Omental fat pad (tissue), 3 donors: ENCODE measurements at regions not wholly inside any gene's neighbourhood (a gene's known extent, or its start where the extent isn't known, plus 50 kb on each side); places are given as distances from the start of the nearest gene placed in this dataset.

ENCODE experiments used
- ATAC-seq: fragments of 150-250 bp; one replicate; pipeline ENCODE4 v1.9.1; 2016; ENCODE audit warnings: mild to moderate bottlenecking, moderate library complexity; ENCODE audit not compliant: low FRiP score
- DNase-seq: peaks from one replicate; pipeline ENCODE4 v3.0.0-alpha.2; 2019; ENCODE audit warnings: low spot score
- CTCF ChIP-seq, 3 donors: fragments of 450-650 bp; IDR thresholded peaks; one replicate each; pipeline ENCODE4 v1.5.1; 2016 to 2017; ENCODE audit warnings: antibody characterized with exemption in 3 of 3, mild to moderate bottlenecking in 3 of 3, moderate library complexity in 2 of 3

GRCh38 chr2:162968306-162968705, 129.7 kb upstream of the KCNH7 start:
- no peak for ATAC-seq
- DNase-seq, result no peak
- no peak for TF ChIP-seq CTCF (IDR thresholded peaks at IDR 0.05)

DNA sequence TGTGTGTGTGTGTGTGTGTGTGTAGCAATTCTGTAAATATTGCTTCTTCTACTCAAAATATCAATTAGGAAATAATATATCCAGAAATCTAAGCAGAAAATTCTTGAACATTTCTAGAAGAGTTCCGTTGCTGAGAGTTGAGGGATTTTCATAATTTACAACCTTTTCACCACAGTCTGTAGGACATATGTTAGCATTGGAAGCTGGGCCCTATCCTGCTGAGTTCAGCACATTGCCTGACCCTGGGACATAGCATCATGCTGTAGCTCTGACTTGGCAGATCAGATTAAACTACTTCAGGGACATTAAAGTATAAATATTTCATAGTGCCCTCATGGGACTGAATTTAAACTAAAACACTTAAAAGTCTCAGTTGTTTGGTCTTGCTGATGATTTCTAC, 129.2 kb upstream of the KCNH7 start:
- ATAC-seq (no peak), DNase-seq (no peak)
- TF ChIP-seq CTCF (IDR thresholded peaks at IDR 0.05), result no peak

DNA sequence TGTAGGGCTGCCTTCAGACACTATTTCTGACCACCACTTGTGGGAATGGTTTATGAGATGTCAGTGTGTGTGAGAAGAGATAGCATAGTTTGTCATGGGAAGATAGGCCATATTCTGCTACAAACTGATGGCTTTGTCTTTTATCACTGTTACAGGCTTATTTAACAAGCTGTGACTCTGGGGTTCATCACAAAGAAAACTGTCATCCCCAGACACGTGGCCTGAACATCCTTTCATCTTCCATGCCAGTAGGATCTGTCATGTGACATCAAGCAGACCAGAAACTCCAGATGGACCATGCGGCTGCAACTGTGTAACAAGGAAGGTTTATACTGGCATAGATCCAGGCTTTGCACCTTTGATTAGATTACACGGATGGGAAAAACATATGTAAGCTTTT, 128.6 kb upstream of the KCNH7 start:
- DNase-seq, result no peak
- ATAC-seq, result no peak
- no peak for TF ChIP-seq CTCF (IDR thresholded peaks at IDR 0.05)

DNA sequence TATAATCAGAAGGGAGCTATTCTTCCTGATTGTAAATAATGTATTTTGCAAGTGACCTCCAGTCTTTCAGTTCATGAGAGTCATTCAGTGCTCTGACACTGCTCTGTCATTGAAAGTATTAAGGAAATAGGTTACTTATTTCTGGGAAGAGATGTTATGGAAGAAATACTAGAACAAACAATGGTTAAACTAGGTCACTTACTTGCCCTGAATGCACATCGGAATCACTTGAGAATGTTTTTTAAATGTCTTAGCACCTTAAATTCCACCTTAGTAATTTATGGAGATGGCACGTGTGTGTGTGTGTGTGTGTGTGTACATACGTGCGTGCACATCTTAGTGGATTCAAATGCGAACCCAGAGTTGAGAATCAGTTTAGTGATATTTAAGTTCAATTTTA, 126.6 kb upstream of the KCNH7 start:
- DNase-seq (no peak), ATAC-seq (no peak)

DNA sequence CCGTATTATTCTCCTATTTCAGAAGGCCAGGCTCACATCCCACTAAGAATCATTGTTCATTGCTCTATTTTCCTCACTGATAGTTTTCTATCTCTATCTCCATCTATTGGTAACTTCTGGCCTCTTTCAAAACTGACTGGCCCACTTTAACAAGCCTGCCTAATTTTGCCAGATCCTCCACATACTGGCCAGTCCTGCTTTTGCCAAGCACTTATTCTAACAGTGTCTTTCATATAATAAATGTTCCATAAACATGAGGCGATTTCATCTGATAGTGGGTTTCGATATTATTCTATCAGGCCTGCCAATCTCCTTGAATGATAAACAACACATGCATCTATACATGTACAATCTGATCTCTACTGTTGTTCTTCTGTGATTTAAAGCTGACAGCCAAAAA, 125.9 kb upstream of the KCNH7 start:
- ATAC-seq, result no peak

More for the DNA sequence above, 126.6 kb upstream of the KCNH7 start:
- TF ChIP-seq CTCF (IDR thresholded peaks at IDR 0.05), result no peak

GRCh38 chr2:162963156-162963555, 124.6 kb upstream of the KCNH7 start:
- ATAC-seq, result no peak
- no peak for DNase-seq
- TF ChIP-seq CTCF (IDR thresholded peaks at IDR 0.05), result no peak

More for the DNA sequence above, 125.9 kb upstream of the KCNH7 start:
- no peak for TF ChIP-seq CTCF (IDR thresholded peaks at IDR 0.05)
- no peak for DNase-seq

DNA sequence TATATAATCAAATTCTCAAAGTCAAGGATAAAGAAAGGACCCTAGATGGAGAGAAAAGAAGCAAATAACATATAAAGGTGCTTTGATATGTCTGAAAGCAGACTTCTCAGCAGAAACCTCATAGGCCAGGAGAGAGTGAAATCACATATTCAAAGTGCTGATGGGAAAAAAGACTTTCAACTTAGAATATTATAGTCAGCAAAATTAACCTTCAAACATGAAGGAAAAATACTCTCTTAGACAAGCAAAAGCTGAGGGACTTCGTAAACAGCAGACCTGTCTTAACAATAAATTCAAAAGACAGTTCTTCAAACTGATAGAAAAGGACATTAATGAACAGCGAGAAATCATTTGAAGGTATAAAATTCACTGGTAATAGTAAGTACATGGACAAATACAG, 107.2 kb upstream of the KCNH7 start:
- DNase-seq (no peak), ATAC-seq (no peak)
- TF ChIP-seq CTCF (IDR thresholded peaks at IDR 0.05), result no peak
